Left cardiac atrium (tissue), 4 donors: ENCODE measurements at regions not wholly inside any gene's neighbourhood (a gene's known extent, or its start where the extent isn't known, plus 50 kb on each side); places are given as distances from the start of the nearest gene placed in this dataset.
"Not testable (repeated sequence)": the region's sequence is repeated elsewhere in the genome, so short reads cannot be mapped to it uniquely, and the experiment has no call there.

Source experiments
- ATAC-seq, 2 donors: fragments of 200-7000 bp; cut with Tn5 transposase; one replicate each; pipeline ENCODE4 v1.9.1; 2020; ENCODE audit warnings: mild to moderate bottlenecking in 2 of 2, moderate library complexity in 2 of 2
- DNase-seq: peaks from one replicate; pipeline ENCODE4 v3.0.0-alpha.2; 2020
- intact Hi-C, 2 donors: fragments of 100-400 bp; cut with DNase I; formaldehyde crosslinking; loops; one replicate each; pipeline versions ENCODE4 v1.14.1 to v1.15.1; 2022 to 2023
- donor health status: DM: no; HTN: yes; CAD: no.
- donor health status: DM: no; HTN: yes; CAD: no; lungs with severe emphysema.
- donor health status: DM: yes; HTN: yes; CAD: no.
- donor health status: Dilated cardiomyopathy.

- intact Hi-C loops, result no loop called here
- no peak for DNase-seq
- ATAC-seq, result no peak
Measured at GRCh38 chr11:81331611-81332235, 1401.9 kb downstream of the FAM181B start.

GRCh38 chr11:81331088-81331487, 1402.6 kb downstream of the FAM181B start:
- DNase-seq (no peak), ATAC-seq (no peak)

GRCh38 chr11:81303038-81303664, 1430.5 kb downstream of the FAM181B start:
- intact Hi-C loops, result no loop called here
- DNase-seq, result no peak
- no peak for ATAC-seq

More at GRCh38 chr11:81331088-81331487, 1402.6 kb downstream of the FAM181B start:
- intact Hi-C loops, result no loop called here

- DNase-seq (no peak), ATAC-seq (no peak)
- intact Hi-C loops, result no loop called here
Measured at GRCh38 chr11:81301166-81301830, 1432.4 kb downstream of the FAM181B start.

- DNase-seq, result no peak
- intact Hi-C loops, result no loop called here
- no peak for ATAC-seq
Measured at GRCh38 chr11:81286959-81287358, 1446.7 kb downstream of the FAM181B start.

- intact Hi-C loops, result no loop called here
- DNase-seq (no peak), ATAC-seq (no peak)
Measured at GRCh38 chr11:81286550-81286949, 1447.1 kb downstream of the FAM181B start.

GRCh38 chr11:81280228-81280627, 1453.4 kb downstream of the FAM181B start:
- ATAC-seq, intact Hi-C loops, DNase-seq: not testable (repeated sequence)

GRCh38 chr11:81278991-81279390, 1454.7 kb downstream of the FAM181B start:
- ATAC-seq (no peak), DNase-seq (no peak)
- intact Hi-C loops, result no loop called here

- DNase-seq (no peak), ATAC-seq (no peak)
- intact Hi-C loops, result no loop called here
Measured at GRCh38 chr11:81270686-81271085, 1463.0 kb downstream of the FAM181B start.

GRCh38 chr11:81267246-81267645, 1466.4 kb downstream of the FAM181B start:
- intact Hi-C loops, result no loop called here

GRCh38 chr11:81259471-81259870, 1474.2 kb downstream of the FAM181B start:
- no peak for ATAC-seq
- intact Hi-C loops, result no loop called here

More at GRCh38 chr11:81267246-81267645, 1466.4 kb downstream of the FAM181B start:
- ATAC-seq, result no peak
- no peak for DNase-seq

GRCh38 chr11:81255895-81256294, 1477.8 kb downstream of the FAM181B start:
- intact Hi-C loops, result no loop called here
- ATAC-seq (no peak), DNase-seq (no peak)

More at GRCh38 chr11:81259471-81259870, 1474.2 kb downstream of the FAM181B start:
- no peak for DNase-seq

GRCh38 chr11:81253244-81253643, 1480.4 kb downstream of the FAM181B start:
- DNase-seq (no peak), ATAC-seq (peak in 1 of 2 donors; percentile 12)
- intact Hi-C loops, result no loop called here

- no peak for DNase-seq
- no peak for ATAC-seq
- intact Hi-C loops, result no loop called here
Measured at GRCh38 chr11:81246941-81247340, 1486.7 kb downstream of the FAM181B start.

GRCh38 chr11:81245791-81246190, 1487.9 kb downstream of the FAM181B start:
- intact Hi-C loops, result no loop called here
- no peak for ATAC-seq
- no peak for DNase-seq

- intact Hi-C loops, result no loop called here
- no peak for ATAC-seq
Measured at GRCh38 chr11:81241672-81242275, 1491.9 kb downstream of the FAM181B start.

GRCh38 chr11:81237139-81237538, 1496.5 kb downstream of the FAM181B start:
- DNase-seq (no peak), ATAC-seq (peak in 1 of 2 donors; percentile 57)
- intact Hi-C loops, result no loop called here

More at GRCh38 chr11:81241672-81242275, 1491.9 kb downstream of the FAM181B start:
- DNase-seq, result no peak

- intact Hi-C loops, ATAC-seq, DNase-seq: not testable (repeated sequence)
Measured at GRCh38 chr11:81227409-81227808, 1506.3 kb downstream of the FAM181B start.

GRCh38 chr11:81224396-81224795, 1509.3 kb downstream of the FAM181B start:
- intact Hi-C loops, result no loop called here
- ATAC-seq, result no peak
- DNase-seq, result no peak

GRCh38 chr11:81222491-81222890, 1511.2 kb downstream of the FAM181B start:
- DNase-seq, result no peak
- intact Hi-C loops, result no loop called here
- no peak for ATAC-seq
